Endodermal cell (in vitro differentiated cells): ENCODE measurements at regions not wholly inside any gene's neighbourhood (a gene's known extent, or its start where the extent isn't known, plus 50 kb on each side); places are given as distances from the start of the nearest gene placed in this dataset.

Experiments used
- DNase-seq: peaks from one replicate; pipeline ENCODE4 v3.0.0-alpha.2; 2017
- H3K27ac ChIP-seq: 2 replicates; pipeline ENCODE4 v1.5.1; 2013; ENCODE audit warnings: mild to moderate bottlenecking, low read depth, low read length, moderate library complexity
- H3K27me3 ChIP-seq: 2 replicates; pipeline ENCODE4 v1.6.1; 2013; ENCODE audit warnings: mild to moderate bottlenecking, low read length, moderate library complexity; ENCODE audit not compliant: insufficient read depth, control insufficient read depth, poor library complexity, severe bottlenecking
- H3K36me3 ChIP-seq: 2 replicates; pipeline ENCODE4 v1.7.0; 2013; ENCODE audit warnings: mild to moderate bottlenecking, low read length, moderate library complexity; ENCODE audit not compliant: control insufficient read depth, insufficient read depth
- H3K4me1 ChIP-seq: one replicate; pipeline ENCODE4 v1.7.0; 2013; ENCODE audit warnings: low read length; ENCODE audit not compliant: control insufficient read depth, insufficient read depth
- H3K4me3 ChIP-seq: 2 replicates; pipeline ENCODE4 v1.5.1; 2013; ENCODE audit warnings: mild to moderate bottlenecking, low read length, moderate library complexity
- H3K9ac ChIP-seq: 2 replicates; pipeline ENCODE4 v1.6.1; 2013; ENCODE audit warnings: mild to moderate bottlenecking, low read length, moderate library complexity; ENCODE audit not compliant: poor library complexity, severe bottlenecking; ENCODE audit errors: extremely low read depth
- H3K9me3 ChIP-seq: 2 replicates; pipeline ENCODE4 v1.6.1; 2013; ENCODE audit warnings: mild to moderate bottlenecking, low read length, moderate library complexity; ENCODE audit not compliant: control insufficient read depth
- H3K27ac Mint-ChIP-seq: 2 replicates; pipeline ENCODE4 v1.8.0; 2020; ENCODE audit warnings: mixed read lengths
- H3K27me3 Mint-ChIP-seq: 2 replicates; pipeline ENCODE4 v1.8.0; 2021; ENCODE audit warnings: mild to moderate bottlenecking, mixed read lengths; ENCODE audit not compliant: insufficient read depth
- H3K36me3 Mint-ChIP-seq: 2 replicates; pipeline ENCODE4 v1.8.0; 2020; ENCODE audit warnings: low read depth, mixed read lengths
- H3K4me1 Mint-ChIP-seq: 2 replicates; pipeline ENCODE4 v1.8.0; 2020; ENCODE audit warnings: mixed read lengths
- H3K4me3 Mint-ChIP-seq: 2 replicates; pipeline ENCODE4 v1.8.0; 2020; ENCODE audit warnings: mild to moderate bottlenecking, moderate library complexity, mixed read lengths
- H3K9me3 Mint-ChIP-seq: 2 replicates; pipeline ENCODE4 v1.8.0; 2020; ENCODE audit warnings: mild to moderate bottlenecking, mixed read lengths
- CTCF ChIP-seq: fragments of 200-600 bp; sonication (generic); conservative IDR thresholded peaks from 2 replicates; pipeline ENCODE4 v1.5.0; 2021; ENCODE audit warnings: antibody characterized with exemption, mild to moderate bottlenecking
- WGBS, 2 experiments: methylation state at CpG; one replicate each; pipeline versions ENCODE4 v1.1.5 to v1.1.7; 2013; ENCODE audit warnings: missing lambda C conversion rate in 2 of 2, mixed read lengths in 1 of 2; ENCODE audit not compliant: insufficient coverage in 1 of 2, insufficient read length in 1 of 2; 5-methylcytosine and 5-hydroxymethylcytosine counted together

GRCh38 chr4:136805617-136806016 is 726.7 kb downstream of the PCDH18 start:
- Histone ChIP-seq H3K27ac (no peak overlapping the region), H3K4me3 (no peak overlapping the region), H3K4me1 (no peaks in the 10 kb centered on the region), H3K9me3 (peaks cover 21% of the 10 kb centered on the region), H3K9ac (no peak overlapping the region), H3K36me3 (no peaks in the 10 kb centered on the region), H3K27me3 (no peaks in the 10 kb centered on the region)
- Mint-ChIP-seq H3K4me1 (peaks cover 7% of the 10 kb centered on the region), H3K9me3 (peaks cover 7% of the 10 kb centered on the region), H3K27me3 (no peaks in the 10 kb centered on the region), H3K27ac (no peak overlapping the region), H3K4me3 (no peak overlapping the region), H3K36me3 (no peaks in the 10 kb centered on the region)
- TF ChIP-seq CTCF: no peak
- DNase-seq: no peak
- 80 to 95% methylated on average over 1 to 2 of the region's 2 CpGs for WGBS, 2 experiments

- Mint-ChIP-seq H3K36me3 (no peaks in the 10 kb centered on the region), H3K4me3 (no peak overlapping the region), H3K4me1 (peaks cover 7% of the 10 kb centered on the region), H3K27me3 (no peaks in the 10 kb centered on the region), H3K27ac (no peak overlapping the region), H3K9me3 (peaks cover 7% of the 10 kb centered on the region)
- Histone ChIP-seq H3K27me3 (no peaks in the 10 kb centered on the region), H3K9me3 (peaks cover 21% of the 10 kb centered on the region), H3K4me3 (no peak overlapping the region), H3K9ac (no peak overlapping the region), H3K36me3 (no peaks in the 10 kb centered on the region), H3K4me1 (no peaks in the 10 kb centered on the region), H3K27ac (no peak overlapping the region)
- WGBS, 2 experiments: 82 to 89% methylated on average over 2 to 3 of the region's 3 CpGs
- no peak for TF ChIP-seq CTCF
- DNase-seq: no peak
Measured at GRCh38 chr4:136803433-136803832, 728.9 kb downstream of the PCDH18 start.

- no peaks in the 10 kb centered on the region for H3K4me1 ChIP-seq
- no peak overlapping the region for H3K4me3 Mint-ChIP-seq
- no peak overlapping the region for H3K27ac Mint-ChIP-seq
- no peaks in the 10 kb centered on the region for H3K36me3 Mint-ChIP-seq
- no peak overlapping the region for H3K27ac ChIP-seq
- no peak overlapping the region for H3K4me3 ChIP-seq
- H3K9me3 ChIP-seq: peaks cover 2% of the 10 kb centered on the region
- 88 to 100% methylated on average over 1 to 3 of the region's 3 CpGs for WGBS, 2 experiments
- H3K9ac ChIP-seq: no peak overlapping the region
- peaks cover 9% of the 10 kb centered on the region for H3K4me1 Mint-ChIP-seq
- TF ChIP-seq CTCF: no peak
- no peak for DNase-seq
- H3K36me3 ChIP-seq: no peaks in the 10 kb centered on the region
- no peaks in the 10 kb centered on the region for H3K27me3 Mint-ChIP-seq
- no peaks in the 10 kb centered on the region for H3K9me3 Mint-ChIP-seq
- no peaks in the 10 kb centered on the region for H3K27me3 ChIP-seq
Measured at GRCh38 chr4:136800248-136800647, 732.0 kb downstream of the PCDH18 start.
